ENCODE measurements at regions not wholly inside any gene's neighbourhood (a gene's known extent, or its start where the extent isn't known, plus 50 kb on each side); places are given as distances from the start of the nearest gene placed in this dataset.

DNA sequence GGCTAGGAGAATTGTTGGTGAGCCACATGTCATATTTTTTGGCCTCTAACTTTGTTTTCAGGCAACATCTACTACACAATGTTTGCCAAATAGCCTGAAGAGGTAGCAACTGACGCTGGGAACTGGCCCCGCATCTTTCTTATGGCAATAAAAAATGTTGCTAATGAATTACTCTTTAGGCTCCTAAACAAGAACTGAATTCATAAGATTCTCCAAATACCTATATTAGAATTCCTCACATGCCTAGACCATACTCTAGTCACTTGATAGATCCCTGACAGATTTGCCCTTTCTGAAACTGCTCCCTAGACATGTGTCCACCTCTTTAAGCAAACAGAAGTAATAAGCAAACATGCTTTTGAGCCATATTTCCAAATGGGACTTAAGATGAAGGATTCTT lies 209.0 kb upstream of the ATXN7L3B start:
- 82% methylated on average over 2 of the region's 2 CpGs for WGBS
- no peak for DNase-seq (ENCODE audit: low spot score)
- TF ChIP-seq, protein P1, sequence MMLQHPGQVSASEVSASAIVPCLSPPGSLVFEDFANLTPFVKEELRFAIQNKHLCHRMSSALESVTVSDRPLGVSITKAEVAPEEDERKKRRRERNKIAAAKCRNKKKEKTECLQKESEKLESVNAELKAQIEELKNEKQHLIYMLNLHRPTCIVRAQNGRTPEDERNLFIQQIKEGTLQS (IDR thresholded peaks at IDR 0.05) = no peak
- TF ChIP-seq, protein P2, sequence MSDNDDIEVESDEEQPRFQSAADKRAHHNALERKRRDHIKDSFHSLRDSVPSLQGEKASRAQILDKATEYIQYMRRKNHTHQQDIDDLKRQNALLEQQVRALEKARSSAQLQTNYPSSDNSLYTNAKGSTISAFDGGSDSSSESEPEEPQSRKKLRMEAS (IDR thresholded peaks at IDR 0.05) = no peak
- TF ChIP-seq RAD21 (IDR thresholded peaks at IDR 0.05) = no peak
- TF ChIP-seq TAF1 (conservative IDR thresholded peaks at IDR 0.05) = no peak
- TF ChIP-seq, protein P3, sequence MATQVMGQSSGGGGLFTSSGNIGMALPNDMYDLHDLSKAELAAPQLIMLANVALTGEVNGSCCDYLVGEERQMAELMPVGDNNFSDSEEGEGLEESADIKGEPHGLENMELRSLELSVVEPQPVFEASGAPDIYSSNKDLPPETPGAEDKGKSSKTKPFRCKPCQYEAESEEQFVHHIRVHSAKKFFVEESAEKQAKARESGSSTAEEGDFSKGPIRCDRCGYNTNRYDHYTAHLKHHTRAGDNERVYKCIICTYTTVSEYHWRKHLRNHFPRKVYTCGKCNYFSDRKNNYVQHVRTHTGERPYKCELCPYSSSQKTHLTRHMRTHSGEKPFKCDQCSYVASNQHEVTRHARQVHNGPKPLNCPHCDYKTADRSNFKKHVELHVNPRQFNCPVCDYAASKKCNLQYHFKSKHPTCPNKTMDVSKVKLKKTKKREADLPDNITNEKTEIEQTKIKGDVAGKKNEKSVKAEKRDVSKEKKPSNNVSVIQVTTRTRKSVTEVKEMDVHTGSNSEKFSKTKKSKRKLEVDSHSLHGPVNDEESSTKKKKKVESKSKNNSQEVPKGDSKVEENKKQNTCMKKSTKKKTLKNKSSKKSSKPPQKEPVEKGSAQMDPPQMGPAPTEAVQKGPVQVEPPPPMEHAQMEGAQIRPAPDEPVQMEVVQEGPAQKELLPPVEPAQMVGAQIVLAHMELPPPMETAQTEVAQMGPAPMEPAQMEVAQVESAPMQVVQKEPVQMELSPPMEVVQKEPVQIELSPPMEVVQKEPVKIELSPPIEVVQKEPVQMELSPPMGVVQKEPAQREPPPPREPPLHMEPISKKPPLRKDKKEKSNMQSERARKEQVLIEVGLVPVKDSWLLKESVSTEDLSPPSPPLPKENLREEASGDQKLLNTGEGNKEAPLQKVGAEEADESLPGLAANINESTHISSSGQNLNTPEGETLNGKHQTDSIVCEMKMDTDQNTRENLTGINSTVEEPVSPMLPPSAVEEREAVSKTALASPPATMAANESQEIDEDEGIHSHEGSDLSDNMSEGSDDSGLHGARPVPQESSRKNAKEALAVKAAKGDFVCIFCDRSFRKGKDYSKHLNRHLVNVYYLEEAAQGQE (IDR thresholded peaks at IDR 0.05) = no peak
- TF ChIP-seq, protein P4, sequence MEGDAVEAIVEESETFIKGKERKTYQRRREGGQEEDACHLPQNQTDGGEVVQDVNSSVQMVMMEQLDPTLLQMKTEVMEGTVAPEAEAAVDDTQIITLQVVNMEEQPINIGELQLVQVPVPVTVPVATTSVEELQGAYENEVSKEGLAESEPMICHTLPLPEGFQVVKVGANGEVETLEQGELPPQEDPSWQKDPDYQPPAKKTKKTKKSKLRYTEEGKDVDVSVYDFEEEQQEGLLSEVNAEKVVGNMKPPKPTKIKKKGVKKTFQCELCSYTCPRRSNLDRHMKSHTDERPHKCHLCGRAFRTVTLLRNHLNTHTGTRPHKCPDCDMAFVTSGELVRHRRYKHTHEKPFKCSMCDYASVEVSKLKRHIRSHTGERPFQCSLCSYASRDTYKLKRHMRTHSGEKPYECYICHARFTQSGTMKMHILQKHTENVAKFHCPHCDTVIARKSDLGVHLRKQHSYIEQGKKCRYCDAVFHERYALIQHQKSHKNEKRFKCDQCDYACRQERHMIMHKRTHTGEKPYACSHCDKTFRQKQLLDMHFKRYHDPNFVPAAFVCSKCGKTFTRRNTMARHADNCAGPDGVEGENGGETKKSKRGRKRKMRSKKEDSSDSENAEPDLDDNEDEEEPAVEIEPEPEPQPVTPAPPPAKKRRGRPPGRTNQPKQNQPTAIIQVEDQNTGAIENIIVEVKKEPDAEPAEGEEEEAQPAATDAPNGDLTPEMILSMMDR (IDR thresholded peaks at IDR 0.05; ENCODE audit: low read depth, low read length, missing input control) = no peak
- no peak for TF ChIP-seq YY1 (IDR thresholded peaks at IDR 0.05)
- Histone ChIP-seq H3K4me3 (ENCODE audit: low read depth in 1 of 3, low read length in 3 of 3) (no peak overlapping the region), H3K36me3 (ENCODE audit: control insufficient read depth in 4 of 4, insufficient read depth in 3 of 4, low read depth in 1 of 4, low read length in 3 of 4) (no peaks in the 10 kb centered on the region), H3K9ac (ENCODE audit: low read depth in 1 of 2, low read length in 2 of 2) (no peak overlapping the region), H3K27ac (ENCODE audit: low read depth in 1 of 2, low read length in 2 of 2) (no peak overlapping the region), H3K4me1 (ENCODE audit: control insufficient read depth in 4 of 4, insufficient read depth in 4 of 4, low read length in 3 of 4) (no peaks in the 10 kb centered on the region), H3K27me3 (ENCODE audit: control insufficient read depth in 4 of 4, insufficient read depth in 4 of 4, low read length in 3 of 4) (no peaks in the 10 kb centered on the region), H3K9me3 (ENCODE audit: control insufficient read depth in 4 of 4, low read length in 3 of 4) (no peaks in the 10 kb centered on the region)

DNA sequence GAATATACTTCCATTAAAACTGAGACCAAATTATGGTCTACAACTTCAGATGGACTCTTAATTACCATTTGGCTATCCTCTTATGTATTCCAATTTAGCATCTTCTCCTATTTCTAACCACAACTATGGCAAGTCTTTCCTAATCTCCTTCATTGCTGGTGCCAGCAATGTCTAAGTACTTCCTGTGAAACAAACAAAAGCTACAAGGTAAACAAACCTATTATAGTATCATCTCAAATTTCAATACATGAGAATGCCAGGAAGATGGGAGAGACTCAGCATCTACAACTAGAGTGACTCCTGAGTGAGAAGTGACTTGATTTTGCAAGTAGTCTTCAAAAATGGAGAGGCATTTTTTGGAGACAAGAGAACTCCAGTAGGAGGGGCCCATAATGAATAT lies 202.9 kb upstream of the ATXN7L3B start:
- H3K9ac ChIP-seq (ENCODE audit: low read depth in 1 of 2, low read length in 2 of 2) = no peak overlapping the region
- no peak overlapping the region for H3K27ac ChIP-seq (ENCODE audit: low read depth in 1 of 2, low read length in 2 of 2)
- TF ChIP-seq HNF4G (IDR thresholded peaks at IDR 0.05) (no peak), TAF1 (conservative IDR thresholded peaks at IDR 0.05) (no peak), YY1 (IDR thresholded peaks at IDR 0.05) (no peak), FOXA2 (IDR thresholded peaks at IDR 0.05) (no peak)
- H3K27me3 ChIP-seq (ENCODE audit: control insufficient read depth in 4 of 4, insufficient read depth in 4 of 4, low read length in 3 of 4) = peaks cover 0 to 2% (median 0%) of the 10 kb centered on the region in 4 donors
- H3K9me3 ChIP-seq (ENCODE audit: control insufficient read depth in 4 of 4, low read length in 3 of 4) = no peaks in the 10 kb centered on the region
- no peak for DNase-seq (ENCODE audit: low spot score)
- H3K4me1 ChIP-seq (ENCODE audit: control insufficient read depth in 4 of 4, insufficient read depth in 4 of 4, low read length in 3 of 4) = no peaks in the 10 kb centered on the region
- no peaks in the 10 kb centered on the region for H3K36me3 ChIP-seq (ENCODE audit: control insufficient read depth in 4 of 4, insufficient read depth in 3 of 4, low read depth in 1 of 4, low read length in 3 of 4)
- no peak overlapping the region for H3K4me3 ChIP-seq (ENCODE audit: low read depth in 1 of 3, low read length in 3 of 3)

DNA sequence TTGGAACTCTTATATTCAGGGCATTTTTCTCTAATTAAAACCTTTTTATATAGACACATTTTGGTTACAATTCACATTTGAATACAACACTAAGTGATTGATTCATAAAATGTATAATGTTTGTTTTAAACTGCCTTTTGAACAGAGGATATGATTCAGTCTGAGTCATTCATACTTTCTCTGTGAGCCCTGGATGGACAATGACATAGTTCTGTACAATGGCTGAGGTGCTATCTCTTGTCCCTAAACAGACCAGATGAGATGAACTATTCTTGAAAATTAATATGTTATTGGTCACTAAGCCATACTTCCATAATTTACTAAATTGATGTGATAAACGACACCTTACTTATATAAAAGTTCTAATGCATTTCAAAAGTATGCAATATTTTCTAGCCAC lies 199.7 kb upstream of the ATXN7L3B start:
- no peaks in the 10 kb centered on the region for H3K4me1 ChIP-seq (ENCODE audit: control insufficient read depth in 4 of 4, insufficient read depth in 4 of 4, low read length in 3 of 4)
- peaks cover 0 to 2% (median 0%) of the 10 kb centered on the region in 4 donors for H3K27me3 ChIP-seq (ENCODE audit: control insufficient read depth in 4 of 4, insufficient read depth in 4 of 4, low read length in 3 of 4)
- H3K9me3 ChIP-seq (ENCODE audit: control insufficient read depth in 4 of 4, low read length in 3 of 4) = no peaks in the 10 kb centered on the region
- no peak for TF ChIP-seq RAD21 (IDR thresholded peaks at IDR 0.05)
- no peak for TF ChIP-seq GABPA (IDR thresholded peaks at IDR 0.05 in 1 of 2, conservative IDR thresholded peaks at IDR 0.05 in 1 of 2)
- H3K36me3 ChIP-seq (ENCODE audit: control insufficient read depth in 4 of 4, insufficient read depth in 3 of 4, low read depth in 1 of 4, low read length in 3 of 4) = no peaks in the 10 kb centered on the region
- no peak overlapping the region for H3K9ac ChIP-seq (ENCODE audit: low read depth in 1 of 2, low read length in 2 of 2)
- no peak overlapping the region for H3K27ac ChIP-seq (ENCODE audit: low read depth in 1 of 2, low read length in 2 of 2)
- DNase-seq (ENCODE audit: low spot score) = no peak
- WGBS = 65% methylated on average over 1 of the region's 1 CpG
- no peak overlapping the region for H3K4me3 ChIP-seq (ENCODE audit: low read depth in 1 of 3, low read length in 3 of 3)
